IPS DF 19.7 (cell line): ENCODE measurements at regions not wholly inside any gene's neighbourhood (a gene's known extent, or its start where the extent isn't known, plus 50 kb on each side); places are given as distances from the start of the nearest gene placed in this dataset.
"Not testable (repeated sequence)": the region's sequence is repeated elsewhere in the genome, so short reads cannot be mapped to it uniquely, and the experiment has no call there.

ENCODE experiments used
- DNase-seq: peaks from one replicate; pipeline ENCODE4 v3.0.0-alpha.2; 2013; ENCODE audit warnings: low read depth, low spot score

DNA sequence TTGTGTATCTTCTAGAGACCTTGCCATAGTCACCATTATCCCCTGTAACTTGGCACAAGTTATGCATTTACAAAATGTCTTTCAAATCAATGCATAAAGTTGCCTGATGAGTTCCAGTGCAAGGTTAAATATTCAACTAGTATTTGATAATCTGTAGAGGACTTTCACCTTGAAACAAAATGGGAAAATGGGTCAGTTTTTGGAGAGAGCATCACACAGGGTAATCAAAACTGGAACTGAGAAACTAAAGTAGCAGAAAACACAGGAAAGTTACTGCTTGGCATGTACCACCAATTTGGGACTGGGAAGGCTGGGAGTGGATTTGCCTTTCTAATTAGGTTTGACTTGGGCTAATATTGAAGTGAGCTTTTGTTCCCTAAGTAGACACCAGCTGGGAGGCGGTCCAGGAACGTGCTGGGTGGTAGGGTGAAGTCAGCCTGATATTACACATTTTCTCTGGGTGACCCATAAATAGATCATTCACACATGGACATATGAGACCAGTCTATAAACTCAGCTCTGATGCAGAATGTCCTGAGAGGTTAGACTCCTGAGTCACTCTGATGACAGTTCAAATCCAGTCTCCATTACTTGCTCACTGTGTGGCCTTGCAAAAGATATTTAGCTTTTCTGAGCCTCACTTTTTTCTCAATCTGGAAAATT is 152.3 kb downstream of the PCTP start:
- DNase-seq, result no peak

DNA sequence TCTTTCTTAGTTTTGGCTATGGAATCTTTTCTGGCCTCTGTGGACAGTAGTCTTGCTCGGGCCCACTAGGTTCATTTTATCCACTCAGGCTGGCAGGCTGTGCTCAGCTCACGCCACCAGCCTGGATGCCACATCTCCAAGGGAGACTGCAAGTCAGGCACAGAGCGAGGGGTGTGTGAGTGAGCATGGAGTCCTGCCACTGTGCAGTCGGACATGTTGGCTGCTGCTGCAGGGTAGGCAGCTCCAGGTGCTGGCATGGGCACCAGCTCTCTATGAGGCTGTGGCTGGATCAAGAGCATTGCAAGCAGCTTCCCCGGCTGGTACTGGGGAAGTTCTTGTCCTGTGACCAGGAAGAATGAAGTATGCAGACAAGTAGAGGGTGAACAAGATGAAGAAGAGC is 158.9 kb downstream of the PCTP start:
- DNase-seq, result no peak

GRCh38 chr17:55911186-55911585 is 160.3 kb downstream of the PCTP start:
- no peak for DNase-seq

GRCh38 chr17:55925440-55925839 is 174.6 kb downstream of the PCTP start:
- no peak for DNase-seq

- peak; percentile 68 for DNase-seq
These were observed 175.6 kb downstream of the PCTP start for GRCh38 chr17:55926276-55926990.

DNA sequence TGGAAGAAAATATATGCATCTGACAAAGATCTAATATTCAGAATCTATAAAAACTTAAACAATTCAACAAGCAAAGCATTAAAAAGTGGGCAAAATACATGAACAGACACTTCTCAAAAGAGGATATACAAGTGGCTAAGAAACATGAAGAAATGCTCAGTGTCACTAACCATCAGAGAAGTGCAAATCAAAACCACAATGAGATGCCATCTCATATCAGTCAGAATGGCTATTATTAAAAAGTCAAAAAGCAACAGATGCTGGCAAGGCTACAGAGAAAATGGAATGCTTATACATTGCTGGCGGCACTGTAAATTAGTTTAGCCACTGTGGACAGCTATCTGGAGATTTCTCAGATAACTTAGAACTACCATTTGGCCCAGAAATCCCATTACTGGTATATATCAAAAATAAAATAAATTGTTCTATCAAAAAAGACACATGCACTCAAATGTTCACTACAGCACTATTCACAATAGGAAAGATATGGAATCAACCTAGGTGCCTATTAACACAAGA is 179.5 kb downstream of the PCTP start:
- DNase-seq, result no peak

- no peak for DNase-seq
These were observed 180.6 kb downstream of the PCTP start for GRCh38 chr17:55931446-55931845.

DNA sequence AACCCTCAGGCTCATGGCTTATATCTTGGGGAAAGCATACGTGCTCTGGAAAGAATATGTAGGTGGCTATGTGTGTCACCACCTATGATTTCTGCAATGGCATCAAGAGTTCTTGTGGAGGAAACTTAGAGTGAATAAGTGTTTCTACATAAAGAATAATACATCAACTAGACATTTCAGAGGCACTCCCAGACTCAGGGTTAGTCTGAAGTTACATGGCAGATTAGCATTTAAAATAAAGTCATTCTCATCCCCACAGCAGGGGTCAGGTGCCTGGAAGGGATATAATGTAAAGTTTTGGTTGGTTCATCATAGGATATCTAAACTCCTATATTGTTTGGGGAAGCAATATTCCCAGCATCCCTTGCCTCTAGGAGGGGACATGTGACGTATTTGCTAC is 182.1 kb downstream of the PCTP start:
- no peak for DNase-seq

DNA sequence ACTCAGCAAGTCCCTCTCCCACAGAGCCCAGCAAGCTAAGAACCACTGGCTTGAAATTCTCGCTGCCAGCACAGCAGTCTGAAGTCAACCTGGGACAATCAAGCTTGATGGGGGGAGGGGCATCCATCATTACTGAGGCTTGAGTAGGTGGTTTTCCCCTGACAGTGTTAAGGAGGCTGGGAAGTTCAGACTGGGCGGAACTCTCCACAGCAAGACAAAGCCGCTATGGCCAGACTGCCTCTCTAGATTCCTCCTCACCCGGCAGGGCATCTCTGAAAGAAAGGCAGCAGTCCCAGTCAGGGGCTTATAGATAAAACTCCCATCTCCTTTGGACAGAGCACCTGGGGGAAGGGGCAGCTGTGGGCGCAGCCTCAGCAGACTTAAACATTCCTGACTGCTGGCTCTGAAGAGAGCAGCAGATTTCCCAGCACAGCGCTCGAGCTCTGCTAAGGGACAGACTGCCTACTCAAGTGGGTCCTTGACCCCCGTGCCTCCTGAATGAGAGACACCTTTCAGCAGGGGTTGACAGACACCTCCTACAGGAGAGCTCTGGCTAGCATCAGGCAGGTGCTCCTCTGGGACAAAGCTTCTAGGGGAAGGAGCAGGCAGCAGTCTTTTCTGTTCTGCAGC is 188.4 kb downstream of the PCTP start:
- not testable (repeated sequence) for DNase-seq

DNA sequence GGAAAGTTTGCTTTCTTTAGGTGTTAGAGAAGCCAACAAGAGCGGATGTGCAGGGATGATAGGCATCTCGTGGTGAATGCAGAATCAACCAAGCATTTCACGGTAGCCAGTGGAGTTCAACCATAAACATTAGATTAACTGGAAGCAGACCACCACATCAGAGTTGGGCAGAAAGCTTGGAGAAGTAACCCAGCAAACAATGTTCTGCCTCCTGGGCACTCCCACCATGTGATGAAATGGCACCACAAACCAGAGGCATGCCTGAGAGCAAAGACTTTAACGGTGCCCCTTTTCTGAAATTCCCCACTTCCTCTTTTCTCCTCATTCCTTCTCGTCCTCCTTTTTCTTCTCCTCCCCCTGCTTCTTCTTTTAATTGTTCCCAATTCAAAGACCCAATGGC is 193.5 kb upstream of the ANKFN1 start:
- DNase-seq, result no peak

DNA sequence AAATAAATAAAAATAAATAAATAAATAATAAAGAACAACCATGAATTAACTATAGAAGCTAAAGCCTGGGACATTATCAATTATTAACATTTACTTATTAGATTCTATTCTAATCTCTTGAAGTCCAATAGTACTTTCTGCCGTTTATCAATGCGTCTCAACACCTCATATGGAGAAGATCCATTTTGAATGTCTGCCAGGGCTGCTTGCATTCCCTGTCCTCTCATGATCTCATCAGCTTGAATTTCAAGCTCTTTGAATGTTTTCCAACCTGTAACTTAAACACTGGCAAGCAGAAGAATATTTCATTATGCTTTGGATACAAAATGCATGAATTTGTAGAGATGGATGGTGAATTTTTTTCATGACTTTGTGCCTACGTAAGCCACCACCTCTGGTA is 191.9 kb upstream of the ANKFN1 start:
- no peak for DNase-seq

- DNase-seq, result no peak
These were observed 190.3 kb upstream of the ANKFN1 start for GRCh38 chr17:55962951-55963401.

DNA sequence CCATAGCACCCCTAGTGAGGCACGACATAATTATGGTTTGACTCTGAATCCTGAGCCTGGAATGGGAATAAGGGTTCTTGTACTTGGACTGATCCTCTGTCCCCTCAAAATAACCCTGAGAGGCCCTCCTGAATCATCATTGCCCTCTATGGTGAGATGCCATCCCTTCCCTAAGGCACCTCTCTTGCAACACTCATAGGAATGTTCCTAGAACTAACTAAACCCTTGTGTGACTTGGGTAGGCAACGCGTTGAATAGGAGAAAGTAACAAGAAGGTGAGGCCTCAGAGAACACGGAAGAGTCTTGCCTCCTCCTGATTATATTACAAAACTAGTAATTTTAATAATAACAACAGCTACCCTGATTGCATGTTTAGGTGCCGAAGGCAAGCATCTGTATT is 189.1 kb upstream of the ANKFN1 start:
- DNase-seq, result no peak

DNA sequence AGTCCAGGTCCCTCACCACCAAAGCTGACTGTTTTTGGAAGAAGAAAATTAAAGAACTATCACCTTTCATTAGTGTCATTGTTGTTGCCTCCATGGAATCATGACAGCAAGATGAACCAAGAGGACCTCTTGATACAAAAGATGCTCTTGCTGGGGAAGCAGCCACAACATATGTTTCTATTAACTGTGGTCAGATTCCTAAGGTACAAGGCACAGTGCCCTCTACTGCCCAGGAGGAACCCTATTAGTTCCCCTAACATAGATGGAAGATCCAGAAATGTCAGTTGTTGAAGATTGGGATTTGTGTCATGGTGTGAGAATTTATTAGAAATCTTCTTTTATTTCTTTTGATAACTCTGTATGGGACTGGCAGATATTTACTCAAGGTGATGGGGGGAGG is 188.2 kb upstream of the ANKFN1 start:
- DNase-seq, result no peak

GRCh38 chr17:55969562-55970324 is 183.5 kb upstream of the ANKFN1 start:
- DNase-seq, result no peak

- DNase-seq, result no peak
These were observed 174.7 kb upstream of the ANKFN1 start for GRCh38 chr17:55978578-55978977.

- no peak for DNase-seq
These were observed 170.2 kb upstream of the ANKFN1 start for GRCh38 chr17:55983096-55983495.

- DNase-seq, result no peak
These were observed 166.5 kb upstream of the ANKFN1 start for GRCh38 chr17:55986817-55987216.

DNA sequence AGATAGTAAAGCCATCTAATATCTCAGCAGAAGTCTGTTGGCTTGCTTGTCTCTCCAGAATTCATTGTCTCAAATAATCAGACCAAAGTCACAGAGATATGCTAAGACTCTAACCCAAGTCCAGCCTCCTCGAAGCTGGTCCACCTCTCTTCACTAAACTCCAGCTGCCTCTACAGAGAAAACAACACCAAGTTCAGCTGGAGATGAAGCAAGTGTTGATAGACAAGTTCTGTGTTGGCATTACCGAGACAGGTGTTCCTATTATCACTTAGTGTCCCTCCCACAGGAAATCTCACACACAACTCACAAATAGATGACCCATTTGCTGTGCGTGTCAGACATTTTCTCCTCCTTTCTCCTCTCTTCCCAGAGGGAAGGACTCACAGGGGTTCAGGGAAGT is 164.4 kb upstream of the ANKFN1 start:
- DNase-seq, result no peak

DNA sequence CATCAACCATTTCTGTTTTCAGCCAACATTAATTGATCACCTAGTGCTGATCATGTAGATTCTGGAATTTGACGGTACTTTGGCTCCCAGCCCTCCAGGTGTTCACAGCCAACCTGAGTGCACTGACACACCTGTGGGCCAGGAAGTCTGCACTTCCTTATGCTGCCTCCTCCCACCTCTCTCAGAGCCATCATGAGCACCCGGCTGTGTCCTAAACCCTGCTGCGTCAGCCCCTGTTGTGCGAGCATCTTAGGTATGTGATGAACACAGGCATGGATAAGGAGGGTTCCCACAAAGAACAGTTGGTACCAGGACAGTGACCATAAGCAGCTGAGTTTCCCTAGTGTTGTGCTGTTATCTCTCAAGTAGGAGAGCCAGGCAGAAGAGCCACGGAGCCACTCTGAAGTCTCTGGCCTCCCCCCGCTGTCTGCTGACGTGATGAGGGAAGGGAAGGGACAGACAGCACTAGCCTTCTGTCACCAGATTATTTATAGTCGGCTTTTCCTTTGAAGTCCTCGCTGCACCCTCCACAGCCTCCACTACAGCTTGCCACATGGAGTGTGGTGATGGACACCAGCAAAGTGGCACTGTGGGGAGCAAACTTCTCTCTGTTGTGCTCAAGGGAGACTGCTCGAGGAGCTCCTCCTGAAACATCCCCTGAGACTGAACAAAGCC is 162.8 kb upstream of the ANKFN1 start:
- peak; percentile 28 for DNase-seq

- DNase-seq, result no peak
These were observed 156.4 kb upstream of the ANKFN1 start for GRCh38 chr17:55996826-55997225.
